Keratinocyte (primary cell): ENCODE measurements at regions not wholly inside any gene's neighbourhood (a gene's known extent, or its start where the extent isn't known, plus 50 kb on each side); places are given as distances from the start of the nearest gene placed in this dataset.

ENCODE experiments used
- DNase-seq: peaks from one replicate; pipeline ENCODE4 v3.0.0-alpha.2; 2011; ENCODE audit warnings: low read depth, missing footprints, low spot score
- FAIRE-seq: peaks from 2 replicates; lab custom pipeline; 2011; peaks lifted over from hg19 to GRCh38; lab: Jason Lieb, UNC
- H2AFZ ChIP-seq: 2 replicates; pipeline ENCODE4 v1.6.0; 2012; ENCODE audit warnings: low read length, control low read depth, inconsistent platforms; ENCODE audit not compliant: control insufficient read depth
- H3K27ac ChIP-seq: 2 replicates; pipeline ENCODE4 v1.5.1; 2011; ENCODE audit warnings: low read length; ENCODE audit not compliant: control insufficient read depth, insufficient read depth
- H3K27me3 ChIP-seq: 3 replicates; pipeline ENCODE4 v1.6.0; 2011; ENCODE audit warnings: low read length; ENCODE audit not compliant: control insufficient read depth, insufficient read depth; ENCODE audit errors: extremely low read depth
- H3K36me3 ChIP-seq, 2 experiments: 2 replicates in 1 of 2; 3 replicates in 1 of 2; pipeline ENCODE4 v1.5.1; 2011; ENCODE audit warnings: low read length in 2 of 2, mild to moderate bottlenecking in 1 of 2; ENCODE audit not compliant: control insufficient read depth in 2 of 2, insufficient read depth in 2 of 2; ENCODE audit errors: extremely low read depth in 1 of 2
- H3K4me1 ChIP-seq: 3 replicates; pipeline ENCODE4 v1.5.1; 2011; ENCODE audit warnings: low read length; ENCODE audit not compliant: control insufficient read depth, insufficient read depth; ENCODE audit errors: extremely low read depth
- H3K4me2 ChIP-seq: 3 replicates; pipeline ENCODE4 v1.6.0; 2011; ENCODE audit warnings: low read depth, low read length; ENCODE audit not compliant: control insufficient read depth, insufficient read depth; ENCODE audit errors: extremely low read depth
- H3K4me3 ChIP-seq, 3 experiments: fragments of 200-600 bp in 1 of 3; sonication (generic) in 1 of 3; 2 replicates in 2 of 3; 3 replicates in 1 of 3; pipeline ENCODE4 v1.5.1; 2011 to 2016; ENCODE audit warnings: low read length in 3 of 3, mild to moderate bottlenecking in 3 of 3, control low read depth in 2 of 3, inconsistent platforms in 1 of 3, low read depth in 1 of 3, mixed read lengths in 1 of 3, mixed run types in 1 of 3, moderate library complexity in 1 of 3; ENCODE audit not compliant: control insufficient read depth in 2 of 3, insufficient read depth in 2 of 3; ENCODE audit errors: extremely low read depth in 1 of 3
- H3K79me2 ChIP-seq: 2 replicates; pipeline ENCODE4 v1.6.0; 2012; ENCODE audit warnings: low read length; ENCODE audit not compliant: control insufficient read depth, insufficient read depth
- H3K9ac ChIP-seq: 3 replicates; pipeline ENCODE4 v1.6.0; 2011; ENCODE audit warnings: low read length; ENCODE audit not compliant: control insufficient read depth, insufficient read depth; ENCODE audit errors: extremely low read depth
- H3K9me1 ChIP-seq: 3 replicates; pipeline ENCODE4 v1.6.0; 2011; ENCODE audit warnings: low read length; ENCODE audit not compliant: control insufficient read depth, insufficient read depth; ENCODE audit errors: extremely low read depth
- H3K9me3 ChIP-seq: 2 replicates; pipeline ENCODE4 v1.5.1; 2012; ENCODE audit warnings: low read depth, low read length; ENCODE audit not compliant: control insufficient read depth
- H4K20me1 ChIP-seq: 3 replicates; pipeline ENCODE4 v1.6.0; 2011; ENCODE audit warnings: low read length; ENCODE audit not compliant: control insufficient read depth, insufficient read depth; ENCODE audit errors: extremely low read depth
- CTCF ChIP-seq, 3 experiments: IDR thresholded peaks in 1 of 3; conservative IDR thresholded peaks in 1 of 3; optimal IDR thresholded peaks in 1 of 3; 2 replicates in 2 of 3; 3 replicates in 1 of 3; pipeline versions ENCODE3 to v1.5.1; 2011; ENCODE audit warnings: low read length in 3 of 3, mild to moderate bottlenecking in 3 of 3, moderate library complexity in 2 of 3, control low read depth in 1 of 3, inconsistent platforms in 1 of 3; ENCODE audit not compliant: insufficient read depth in 2 of 3; ENCODE audit errors: extremely low read depth in 1 of 3
- dilution Hi-C: fragments of 300-500 bp; cut with MboI; formaldehyde crosslinking; loops from one replicate; pipeline ENCODE4 v1.7.0; 2020; ENCODE audit warnings: low sequenced_read_pairs; ENCODE audit not compliant: extremely low pct_ligation_motif_present

- no peaks in the 10 kb centered on the region for H3K9me1 ChIP-seq
- no peaks in the 10 kb centered on the region for H3K4me1 ChIP-seq
- no peaks in the 10 kb centered on the region for H3K36me3 ChIP-seq
- DNase-seq (no peak), FAIRE-seq (no peak)
- no peak for TF ChIP-seq CTCF (optimal IDR thresholded peaks at IDR 0.05 in 1 of 3, IDR thresholded peaks at IDR 0.05 in 1 of 3, conservative IDR thresholded peaks at IDR 0.05 in 1 of 3; ENCODE audit: extremely low read depth in 1 of 3, insufficient read depth in 2 of 3, low read length in 3 of 3)
- no peak overlapping the region for H3K4me3 ChIP-seq
- no peak overlapping the region for H3K4me2 ChIP-seq
- H3K79me2 ChIP-seq, result no peaks in the 10 kb centered on the region
- no peaks in the 10 kb centered on the region for H3K27me3 ChIP-seq
- dilution Hi-C loops, result no loop called here
- no peaks in the 10 kb centered on the region for H4K20me1 ChIP-seq
- H3K9ac ChIP-seq, result no peak overlapping the region
- H3K27ac ChIP-seq, result no peak overlapping the region
- H3K9me3 ChIP-seq, result no peaks in the 10 kb centered on the region
- no peak overlapping the region for H2AFZ ChIP-seq
Measured at GRCh38 chr21:29989634-29990234, 49.9 kb upstream of the GRIK1 start.
